ENCODE measurements at regions not wholly inside any gene's neighbourhood (a gene's known extent, or its start where the extent isn't known, plus 50 kb on each side); places are given as distances from the start of the nearest gene placed in this dataset.

DNA sequence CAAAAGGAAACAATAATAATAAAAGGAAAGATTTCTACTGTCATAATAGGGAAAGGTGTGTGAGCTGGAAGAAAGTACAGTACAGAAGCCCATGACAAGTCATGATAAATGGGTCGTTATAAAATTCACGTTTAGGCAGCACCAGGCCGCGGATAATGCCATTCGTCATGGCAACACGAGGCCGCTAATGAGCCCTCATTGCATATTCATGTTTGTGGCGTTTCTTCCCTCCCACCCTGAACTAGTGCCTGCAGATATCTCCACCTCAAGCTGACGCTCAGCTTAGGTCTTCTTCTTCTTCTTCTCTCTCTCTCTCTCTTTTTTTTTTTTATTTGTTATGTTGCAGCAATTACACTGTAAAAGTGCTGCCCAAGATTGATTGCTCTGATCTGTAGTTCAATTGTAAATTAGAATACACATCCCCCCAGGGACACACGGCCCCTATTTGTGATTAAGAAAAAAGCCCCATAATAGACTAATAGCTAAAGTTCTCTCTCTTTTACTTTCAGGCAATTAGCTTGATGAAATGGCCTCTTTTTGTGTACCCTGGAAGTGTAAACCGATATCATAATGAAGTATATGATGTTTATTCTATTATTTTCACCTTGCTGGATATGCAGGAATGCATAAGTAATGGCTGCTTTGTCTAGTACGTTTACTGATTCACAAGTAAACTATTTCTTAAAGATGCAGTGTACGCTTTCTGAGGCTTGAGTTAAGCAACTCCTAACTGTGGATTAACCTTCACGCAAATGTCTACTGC, 61.9 kb upstream of the NR2F2 start:
- Histone ChIP-seq H3K27ac (ENCODE audit: low read depth, low read length) (no peak overlapping the region), H3K4me1 (ENCODE audit: control insufficient read depth, insufficient read depth, low read length) (peaks cover 9% of the 10 kb centered on the region), H3K4me3 (ENCODE audit: low read depth, low read length) (no peak overlapping the region)

GRCh38 chr15:96270581-96271172, 59.8 kb upstream of the NR2F2 start:
- no peaks in the 10 kb centered on the region for H3K27me3 ChIP-seq (ENCODE audit: control insufficient read depth, insufficient read depth, low read length)
- no peak overlapping the region for H3K9ac ChIP-seq (ENCODE audit: low read depth, low read length)
- no peak overlapping the region for H3K4me3 ChIP-seq (ENCODE audit: low read depth, low read length)
- peaks cover 9% of the 10 kb centered on the region for H3K4me1 ChIP-seq (ENCODE audit: control insufficient read depth, insufficient read depth, low read length)
- no peaks in the 10 kb centered on the region for H3K9me3 ChIP-seq (ENCODE audit: control insufficient read depth, insufficient read depth, low read length)
- H3K27ac ChIP-seq (ENCODE audit: low read depth, low read length): no peak overlapping the region
- no peaks in the 10 kb centered on the region for H3K36me3 ChIP-seq (ENCODE audit: control insufficient read depth, insufficient read depth, low read length)

More for the DNA sequence above, 61.9 kb upstream of the NR2F2 start:
- no peaks in the 10 kb centered on the region for H3K9me3 ChIP-seq (ENCODE audit: control insufficient read depth, insufficient read depth, low read length)
- no peaks in the 10 kb centered on the region for H3K36me3 ChIP-seq (ENCODE audit: control insufficient read depth, insufficient read depth, low read length)
- no peak overlapping the region for H3K9ac ChIP-seq (ENCODE audit: low read depth, low read length)
- H3K27me3 ChIP-seq (ENCODE audit: control insufficient read depth, insufficient read depth, low read length): no peaks in the 10 kb centered on the region

DNA sequence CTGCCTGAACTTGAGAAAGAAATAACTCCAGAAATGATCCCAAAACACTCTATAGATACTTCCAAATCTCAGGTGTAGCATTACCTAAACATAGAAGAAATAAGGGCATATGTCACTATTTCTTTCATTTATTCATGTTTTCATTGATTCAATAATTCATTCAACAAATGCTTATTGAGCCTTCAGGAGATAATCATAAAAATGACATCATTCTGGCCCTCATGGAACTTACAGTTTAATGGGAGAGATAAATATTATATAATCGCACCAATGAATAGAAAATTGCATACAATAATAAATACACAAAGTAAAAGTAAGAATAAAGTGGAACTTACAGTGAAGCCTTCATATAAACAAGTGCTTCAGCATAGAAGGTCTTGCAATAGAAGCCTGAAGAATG, 58.1 kb upstream of the NR2F2 start:
- Histone ChIP-seq H3K9me3 (ENCODE audit: control insufficient read depth, insufficient read depth, low read length) (no peaks in the 10 kb centered on the region), H3K27ac (ENCODE audit: low read depth, low read length) (no peak overlapping the region), H3K27me3 (ENCODE audit: control insufficient read depth, insufficient read depth, low read length) (no peaks in the 10 kb centered on the region), H3K4me1 (ENCODE audit: control insufficient read depth, insufficient read depth, low read length) (peaks cover 9% of the 10 kb centered on the region), H3K9ac (ENCODE audit: low read depth, low read length) (no peak overlapping the region), H3K36me3 (ENCODE audit: control insufficient read depth, insufficient read depth, low read length) (no peaks in the 10 kb centered on the region), H3K4me3 (ENCODE audit: low read depth, low read length) (no peak overlapping the region)

DNA sequence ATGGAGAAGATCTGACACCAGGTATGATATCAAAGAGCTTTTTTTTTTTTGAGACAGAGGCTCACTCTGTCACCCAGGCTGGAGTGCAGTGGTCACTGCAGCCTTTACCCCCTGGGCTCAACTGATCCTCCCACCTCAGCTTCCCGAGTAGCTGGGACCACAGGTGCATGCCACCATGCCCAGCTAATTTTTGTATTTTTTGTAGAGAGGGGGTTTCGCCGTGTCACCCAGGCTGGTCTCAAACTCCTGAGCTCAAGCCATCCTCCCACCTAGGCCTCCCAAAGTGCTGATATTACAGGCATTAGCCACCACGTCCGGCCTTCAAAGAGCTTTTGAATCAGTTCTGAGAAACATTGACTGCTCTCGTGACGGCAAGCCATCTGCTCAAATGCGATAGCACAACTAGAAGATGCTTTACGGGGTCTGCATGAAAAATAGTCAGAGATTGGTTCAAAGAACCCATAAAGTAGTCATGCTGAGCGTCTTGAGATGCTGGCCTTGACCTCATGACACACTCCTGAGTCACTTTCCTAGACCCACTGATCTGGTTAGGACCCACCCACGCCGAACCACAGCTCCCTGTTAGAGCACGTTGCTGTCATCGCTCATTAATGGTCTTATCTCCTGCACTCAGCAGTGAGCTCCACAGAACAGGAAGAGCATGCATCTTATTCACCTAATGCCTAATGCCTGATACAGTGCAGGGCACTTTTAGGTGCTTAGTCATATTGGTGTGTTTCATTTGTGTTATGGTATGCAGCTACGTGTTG, 57.0 kb upstream of the NR2F2 start:
- Histone ChIP-seq H3K27ac (ENCODE audit: low read depth, low read length) (no peak overlapping the region), H3K9me3 (ENCODE audit: control insufficient read depth, insufficient read depth, low read length) (no peaks in the 10 kb centered on the region), H3K4me1 (ENCODE audit: control insufficient read depth, insufficient read depth, low read length) (peaks cover 9% of the 10 kb centered on the region), H3K36me3 (ENCODE audit: control insufficient read depth, insufficient read depth, low read length) (no peaks in the 10 kb centered on the region), H3K4me3 (ENCODE audit: low read depth, low read length) (no peak overlapping the region), H3K9ac (ENCODE audit: low read depth, low read length) (no peak overlapping the region), H3K27me3 (ENCODE audit: control insufficient read depth, insufficient read depth, low read length) (no peaks in the 10 kb centered on the region)

- peaks cover 3% of the 10 kb centered on the region for H3K4me1 ChIP-seq (ENCODE audit: control insufficient read depth, insufficient read depth, low read length)
- no peak overlapping the region for H3K4me3 ChIP-seq (ENCODE audit: low read depth, low read length)
- no peaks in the 10 kb centered on the region for H3K9me3 ChIP-seq (ENCODE audit: control insufficient read depth, insufficient read depth, low read length)
- no peak overlapping the region for H3K9ac ChIP-seq (ENCODE audit: low read depth, low read length)
- H3K36me3 ChIP-seq (ENCODE audit: control insufficient read depth, insufficient read depth, low read length): no peaks in the 10 kb centered on the region
- H3K27ac ChIP-seq (ENCODE audit: low read depth, low read length): no peak overlapping the region
- H3K27me3 ChIP-seq (ENCODE audit: control insufficient read depth, insufficient read depth, low read length): no peaks in the 10 kb centered on the region
These were observed 56.4 kb upstream of the NR2F2 start for GRCh38 chr15:96274087-96274440.

- Histone ChIP-seq H3K36me3 (ENCODE audit: control insufficient read depth, insufficient read depth, low read length) (no peaks in the 10 kb centered on the region), H3K4me1 (ENCODE audit: control insufficient read depth, insufficient read depth, low read length) (no peaks in the 10 kb centered on the region), H3K9ac (ENCODE audit: low read depth, low read length) (no peak overlapping the region), H3K27ac (ENCODE audit: low read depth, low read length) (no peak overlapping the region), H3K4me3 (ENCODE audit: low read depth, low read length) (no peak overlapping the region), H3K27me3 (ENCODE audit: control insufficient read depth, insufficient read depth, low read length) (no peaks in the 10 kb centered on the region), H3K9me3 (ENCODE audit: control insufficient read depth, insufficient read depth, low read length) (no peaks in the 10 kb centered on the region)
These were observed 55.8 kb upstream of the NR2F2 start for GRCh38 chr15:96274698-96275097.

- Histone ChIP-seq H3K9ac (ENCODE audit: low read depth, low read length) (no peak overlapping the region), H3K27me3 (ENCODE audit: control insufficient read depth, insufficient read depth, low read length) (no peaks in the 10 kb centered on the region), H3K4me3 (ENCODE audit: low read depth, low read length) (no peak overlapping the region), H3K27ac (ENCODE audit: low read depth, low read length) (no peak overlapping the region), H3K4me1 (ENCODE audit: control insufficient read depth, insufficient read depth, low read length) (no peaks in the 10 kb centered on the region), H3K9me3 (ENCODE audit: control insufficient read depth, insufficient read depth, low read length) (no peaks in the 10 kb centered on the region), H3K36me3 (ENCODE audit: control insufficient read depth, insufficient read depth, low read length) (no peaks in the 10 kb centered on the region)
These were observed 53.9 kb upstream of the NR2F2 start for GRCh38 chr15:96276438-96277210.
